Liver (tissue), 7 donors: ENCODE measurements at regions not wholly inside any gene's neighbourhood (a gene's known extent, or its start where the extent isn't known, plus 50 kb on each side); places are given as distances from the start of the nearest gene placed in this dataset.

Experiments used
- DNase-seq: peaks from one replicate; pipeline ENCODE4 v3.0.0-alpha.2; 2017; ENCODE audit warnings: low spot score
- H3K27ac ChIP-seq, 2 donors: one replicate each; pipeline ENCODE4 v1.7.0; 2013; ENCODE audit warnings: inconsistent platforms in 2 of 2, low read length in 2 of 2, control low read depth in 1 of 2, low read depth in 1 of 2, mild to moderate bottlenecking in 1 of 2
- H3K27me3 ChIP-seq, 4 donors: one replicate each; pipeline versions ENCODE4 v1.6.1 to v1.7.0; 2013; ENCODE audit warnings: low read length in 3 of 4, inconsistent platforms in 1 of 4, mild to moderate bottlenecking in 1 of 4, moderate library complexity in 1 of 4; ENCODE audit not compliant: control insufficient read depth in 4 of 4, insufficient read depth in 4 of 4
- H3K36me3 ChIP-seq, 4 donors: one replicate each; pipeline versions ENCODE4 v1.6.1 to v1.7.0; 2013; ENCODE audit warnings: low read length in 3 of 4, mild to moderate bottlenecking in 3 of 4, low read depth in 1 of 4, moderate library complexity in 1 of 4; ENCODE audit not compliant: control insufficient read depth in 4 of 4, insufficient read depth in 3 of 4
- H3K4me1 ChIP-seq, 4 donors: one replicate each; pipeline versions ENCODE4 v1.6.1 to v1.7.0; 2013; ENCODE audit warnings: low read length in 3 of 4, mild to moderate bottlenecking in 3 of 4, moderate library complexity in 1 of 4; ENCODE audit not compliant: control insufficient read depth in 4 of 4, insufficient read depth in 4 of 4
- H3K4me3 ChIP-seq, 3 donors: one replicate each; pipeline versions ENCODE4 v1.6.1 to v1.7.0; 2013; ENCODE audit warnings: low read length in 3 of 3, control low read depth in 1 of 3, low read depth in 1 of 3, mild to moderate bottlenecking in 1 of 3
- H3K9ac ChIP-seq, 2 donors: one replicate each; pipeline ENCODE4 v1.7.0; 2013; ENCODE audit warnings: low read length in 2 of 2, mild to moderate bottlenecking in 2 of 2, moderate library complexity in 2 of 2, control low read depth in 1 of 2, low read depth in 1 of 2
- H3K9me3 ChIP-seq, 4 donors: one replicate each; pipeline versions ENCODE4 v1.6.1 to v1.7.0; 2013; ENCODE audit warnings: low read length in 3 of 4; ENCODE audit not compliant: control insufficient read depth in 4 of 4
- EGR1 ChIP-seq, 2 donors: IDR thresholded peaks; 2 replicates each; pipeline ENCODE4 v1.6.1; 2016 to 2018; ENCODE audit warnings: antibody characterized with exemption in 2 of 2, low read depth in 2 of 2
- GABPA ChIP-seq, 2 donors: IDR thresholded peaks in 1 of 2; conservative IDR thresholded peaks in 1 of 2; 2 replicates each; pipeline ENCODE4 v1.6.1; 2016; ENCODE audit warnings: antibody characterized with exemption in 2 of 2, mild to moderate bottlenecking in 1 of 2, moderate library complexity in 1 of 2
- HNF4A ChIP-seq, 2 donors: conservative IDR thresholded peaks; 2 replicates each; pipeline ENCODE4 v1.6.1; 2016; ENCODE audit warnings: antibody characterized with exemption in 2 of 2, mild to moderate bottlenecking in 2 of 2
- HNF4G ChIP-seq: IDR thresholded peaks from 2 replicates; pipeline ENCODE4 v1.6.1; 2016; ENCODE audit warnings: antibody characterized with exemption
- JUND ChIP-seq, 2 donors: IDR thresholded peaks; 2 replicates each; pipeline ENCODE4 v1.6.1; 2016; ENCODE audit warnings: antibody characterized with exemption in 2 of 2
- NR2F2 ChIP-seq: IDR thresholded peaks from 2 replicates; pipeline ENCODE4 v1.6.1; 2016; ENCODE audit warnings: antibody characterized with exemption
- RXRA ChIP-seq, 2 donors: IDR thresholded peaks; 2 replicates each; pipeline ENCODE4 v1.6.1; 2017 to 2018; ENCODE audit warnings: antibody characterized with exemption in 2 of 2, mild to moderate bottlenecking in 1 of 2
- SP1 ChIP-seq: IDR thresholded peaks from 2 replicates; pipeline ENCODE4 v1.6.1; 2018; ENCODE audit warnings: antibody characterized with exemption, mild to moderate bottlenecking
- TAF1 ChIP-seq: conservative IDR thresholded peaks from 2 replicates; pipeline ENCODE4 v1.6.1; 2016; ENCODE audit warnings: antibody characterized with exemption, mild to moderate bottlenecking
- YY1 ChIP-seq: IDR thresholded peaks from 2 replicates; pipeline ENCODE4 v1.6.1; 2016; ENCODE audit warnings: antibody characterized with exemption, mild to moderate bottlenecking
- WGBS: extraction: QIAGEN DNeasy Blood & Tissue Kit; methylation state at CpG from one replicate; pipeline ENCODE4 v1.1.7; 2013; 5-methylcytosine and 5-hydroxymethylcytosine counted together
- TF ChIP-seq, protein P1 (sequence below): IDR thresholded peaks from 2 replicates; pipeline ENCODE4 v1.6.1; 2016; ENCODE audit warnings: antibody characterized with exemption
- TF ChIP-seq, protein P2 (sequence below): IDR thresholded peaks from 2 replicates; pipeline ENCODE4 v1.6.1; 2016; ENCODE audit warnings: antibody characterized with exemption, mild to moderate bottlenecking
- TF ChIP-seq, protein P3 (sequence below): IDR thresholded peaks from 2 replicates; pipeline ENCODE4 v1.6.1; 2016; ENCODE audit warnings: antibody characterized with exemption
- TF ChIP-seq, protein P4 (sequence below): IDR thresholded peaks from 2 replicates; pipeline ENCODE4 v1.6.1; 2016; ENCODE audit warnings: antibody characterized with exemption
- donor health status: healthy.
- donor health status: healthy.
- donor health status: healthy.
- donor health status: healthy.

DNA sequence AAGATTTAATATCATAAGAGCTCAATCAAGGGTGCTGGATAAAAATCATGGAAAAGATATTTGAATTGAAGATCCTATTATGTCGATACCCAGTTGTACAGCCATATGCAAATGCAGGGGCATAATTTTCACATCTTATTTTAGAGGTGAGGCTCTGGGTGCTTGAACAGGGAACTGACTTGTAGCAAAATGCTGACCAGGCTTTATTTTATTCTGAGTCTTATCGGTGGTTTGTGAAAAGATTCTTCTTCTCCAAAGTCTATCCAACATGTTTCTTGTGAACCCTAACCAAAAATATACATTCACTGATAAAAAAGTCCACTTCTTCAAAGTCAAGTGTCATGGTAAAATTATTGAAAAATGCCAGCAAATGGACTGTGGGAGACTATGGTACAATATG, 475.5 kb upstream of the NEGR1 start:
- Histone ChIP-seq H3K36me3 (no peaks in the 10 kb centered on the region), H3K27ac (no peak overlapping the region), H3K4me3 (no peak overlapping the region), H3K9me3 (no peaks in the 10 kb centered on the region), H3K4me1 (no peaks in the 10 kb centered on the region), H3K9ac (no peak overlapping the region), H3K27me3 (no peaks in the 10 kb centered on the region)
- TF ChIP-seq NR2F2 (no peak), TAF1 (no peak), JUND (IDR thresholded peaks at IDR 0.05) (no peak), RXRA (IDR thresholded peaks at IDR 0.05) (no peak), HNF4A (conservative IDR thresholded peaks at IDR 0.05) (no peak), YY1 (no peak)
- TF ChIP-seq, protein P1, sequence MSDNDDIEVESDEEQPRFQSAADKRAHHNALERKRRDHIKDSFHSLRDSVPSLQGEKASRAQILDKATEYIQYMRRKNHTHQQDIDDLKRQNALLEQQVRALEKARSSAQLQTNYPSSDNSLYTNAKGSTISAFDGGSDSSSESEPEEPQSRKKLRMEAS, result no peak
- TF ChIP-seq, protein P2, sequence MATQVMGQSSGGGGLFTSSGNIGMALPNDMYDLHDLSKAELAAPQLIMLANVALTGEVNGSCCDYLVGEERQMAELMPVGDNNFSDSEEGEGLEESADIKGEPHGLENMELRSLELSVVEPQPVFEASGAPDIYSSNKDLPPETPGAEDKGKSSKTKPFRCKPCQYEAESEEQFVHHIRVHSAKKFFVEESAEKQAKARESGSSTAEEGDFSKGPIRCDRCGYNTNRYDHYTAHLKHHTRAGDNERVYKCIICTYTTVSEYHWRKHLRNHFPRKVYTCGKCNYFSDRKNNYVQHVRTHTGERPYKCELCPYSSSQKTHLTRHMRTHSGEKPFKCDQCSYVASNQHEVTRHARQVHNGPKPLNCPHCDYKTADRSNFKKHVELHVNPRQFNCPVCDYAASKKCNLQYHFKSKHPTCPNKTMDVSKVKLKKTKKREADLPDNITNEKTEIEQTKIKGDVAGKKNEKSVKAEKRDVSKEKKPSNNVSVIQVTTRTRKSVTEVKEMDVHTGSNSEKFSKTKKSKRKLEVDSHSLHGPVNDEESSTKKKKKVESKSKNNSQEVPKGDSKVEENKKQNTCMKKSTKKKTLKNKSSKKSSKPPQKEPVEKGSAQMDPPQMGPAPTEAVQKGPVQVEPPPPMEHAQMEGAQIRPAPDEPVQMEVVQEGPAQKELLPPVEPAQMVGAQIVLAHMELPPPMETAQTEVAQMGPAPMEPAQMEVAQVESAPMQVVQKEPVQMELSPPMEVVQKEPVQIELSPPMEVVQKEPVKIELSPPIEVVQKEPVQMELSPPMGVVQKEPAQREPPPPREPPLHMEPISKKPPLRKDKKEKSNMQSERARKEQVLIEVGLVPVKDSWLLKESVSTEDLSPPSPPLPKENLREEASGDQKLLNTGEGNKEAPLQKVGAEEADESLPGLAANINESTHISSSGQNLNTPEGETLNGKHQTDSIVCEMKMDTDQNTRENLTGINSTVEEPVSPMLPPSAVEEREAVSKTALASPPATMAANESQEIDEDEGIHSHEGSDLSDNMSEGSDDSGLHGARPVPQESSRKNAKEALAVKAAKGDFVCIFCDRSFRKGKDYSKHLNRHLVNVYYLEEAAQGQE, result no peak
- TF ChIP-seq, protein P3, sequence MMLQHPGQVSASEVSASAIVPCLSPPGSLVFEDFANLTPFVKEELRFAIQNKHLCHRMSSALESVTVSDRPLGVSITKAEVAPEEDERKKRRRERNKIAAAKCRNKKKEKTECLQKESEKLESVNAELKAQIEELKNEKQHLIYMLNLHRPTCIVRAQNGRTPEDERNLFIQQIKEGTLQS, result no peak
- 85% methylated on average over 2 of the region's 2 CpGs for WGBS
- no peak for DNase-seq

DNA sequence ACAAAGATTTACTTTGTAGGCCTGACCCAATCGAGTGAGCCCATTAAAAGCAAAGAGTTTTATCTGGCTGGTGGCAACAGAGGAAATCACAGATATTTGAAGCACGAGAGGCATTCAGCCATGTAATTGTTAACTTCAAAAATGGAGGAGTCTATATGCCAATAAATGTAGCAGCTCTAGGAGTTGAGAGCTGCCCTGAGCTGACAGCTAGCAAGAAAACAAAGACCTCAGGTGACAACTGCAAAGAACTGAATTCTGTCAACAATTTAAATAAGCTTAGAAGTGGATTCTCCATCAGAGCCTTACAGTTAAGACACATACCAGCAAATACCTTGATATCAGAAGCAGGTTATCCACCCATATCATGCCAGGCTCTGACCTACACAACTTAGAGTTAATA, 463.1 kb upstream of the NEGR1 start:
- Histone ChIP-seq H3K4me3 (no peak overlapping the region), H3K36me3 (no peaks in the 10 kb centered on the region), H3K27me3 (no peaks in the 10 kb centered on the region), H3K27ac (no peak overlapping the region), H3K9me3 (no peaks in the 10 kb centered on the region), H3K4me1 (no peaks in the 10 kb centered on the region), H3K9ac (no peak overlapping the region)
- TF ChIP-seq GABPA (IDR thresholded peaks at IDR 0.05 in 1 of 2, conservative IDR thresholded peaks at IDR 0.05 in 1 of 2) (no peak), EGR1 (IDR thresholded peaks at IDR 0.05; ENCODE audit: low read depth in 2 of 2) (no peak), HNF4G (no peak), TAF1 (no peak), JUND (IDR thresholded peaks at IDR 0.05) (no peak), SP1 (no peak), YY1 (no peak), RXRA (IDR thresholded peaks at IDR 0.05) (no peak)
- TF ChIP-seq, protein P4, sequence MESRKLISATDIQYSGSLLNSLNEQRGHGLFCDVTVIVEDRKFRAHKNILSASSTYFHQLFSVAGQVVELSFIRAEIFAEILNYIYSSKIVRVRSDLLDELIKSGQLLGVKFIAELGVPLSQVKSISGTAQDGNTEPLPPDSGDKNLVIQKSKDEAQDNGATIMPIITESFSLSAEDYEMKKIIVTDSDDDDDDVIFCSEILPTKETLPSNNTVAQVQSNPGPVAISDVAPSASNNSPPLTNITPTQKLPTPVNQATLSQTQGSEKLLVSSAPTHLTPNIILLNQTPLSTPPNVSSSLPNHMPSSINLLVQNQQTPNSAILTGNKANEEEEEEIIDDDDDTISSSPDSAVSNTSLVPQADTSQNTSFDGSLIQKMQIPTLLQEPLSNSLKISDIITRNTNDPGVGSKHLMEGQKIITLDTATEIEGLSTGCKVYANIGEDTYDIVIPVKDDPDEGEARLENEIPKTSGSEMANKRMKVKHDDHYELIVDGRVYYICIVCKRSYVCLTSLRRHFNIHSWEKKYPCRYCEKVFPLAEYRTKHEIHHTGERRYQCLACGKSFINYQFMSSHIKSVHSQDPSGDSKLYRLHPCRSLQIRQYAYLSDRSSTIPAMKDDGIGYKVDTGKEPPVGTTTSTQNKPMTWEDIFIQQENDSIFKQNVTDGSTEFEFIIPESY, result no peak
- WGBS, result 43% methylated on average over 2 of the region's 2 CpGs
- DNase-seq, result no peak
